Activated B cell treated with CpG ODN at 0.5 μM for 24 hours (primary cell): ENCODE measurements at regions not wholly inside any gene's neighbourhood (a gene's known extent, or its start where the extent isn't known, plus 50 kb on each side); places are given as distances from the start of the nearest gene placed in this dataset.

Experiments
- ATAC-seq: fragments of 200-7000 bp; cut with Tn5 transposase; one replicate; pipeline ENCODE4 v1.10.0; 2021; ENCODE audit warnings: low read depth, mild to moderate bottlenecking, moderate library complexity
- CTCF ChIA-PET: fragments of 350-600 bp; sonication (Branson Sonifier 250); formaldehyde crosslinking; loops from one replicate; lab custom pipeline; 2021; ENCODE audit warnings: antibody characterized with exemption; lab: Charles Lee
- POLR2A ChIA-PET: fragments of 350-600 bp; sonication (Branson Sonifier 250); formaldehyde crosslinking; loops from one replicate; lab custom pipeline; 2021; ENCODE audit warnings: antibody characterized with exemption; lab: Charles Lee
- DNase-seq: peaks from one replicate; pipeline ENCODE4 v3.0.0; 2022
- H3K27ac Mint-ChIP-seq: one replicate; pipeline ENCODE4 v1.8.0; 2020; ENCODE audit warnings: mixed read lengths
- H3K27me3 Mint-ChIP-seq: one replicate; pipeline ENCODE4 v1.8.0; 2021; ENCODE audit warnings: mixed read lengths
- H3K36me3 Mint-ChIP-seq: one replicate; pipeline ENCODE4 v1.8.0; 2021; ENCODE audit warnings: low read depth, mixed read lengths
- H3K4me1 Mint-ChIP-seq: one replicate; pipeline ENCODE4 v1.8.0; 2021; ENCODE audit warnings: mixed read lengths
- H3K4me3 Mint-ChIP-seq: one replicate; pipeline ENCODE4 v1.8.0; 2020; ENCODE audit warnings: mild to moderate bottlenecking, mixed read lengths
- H3K9me3 Mint-ChIP-seq: one replicate; pipeline ENCODE4 v1.8.0; 2020; ENCODE audit warnings: mixed read lengths
- intact Hi-C: fragments of 100-400 bp; cut with micrococcal nuclease; formaldehyde crosslinking; loops from one replicate; pipeline ENCODE4 v1.15.1; 2024
- TF ChIP-seq, protein P1 (sequence below): fragments of 200-600 bp; IDR thresholded peaks from one replicate; pipeline ENCODE4 v1.8.0; 2022; ENCODE audit warnings: antibody characterized with exemption, mild to moderate bottlenecking

- Mint-ChIP-seq H3K4me1 (no peaks in the 10 kb centered on the region), H3K36me3 (no peaks in the 10 kb centered on the region), H3K9me3 (peaks cover 3% of the 10 kb centered on the region), H3K27me3 (peaks cover 3% of the 10 kb centered on the region), H3K4me3 (no peak overlapping the region), H3K27ac (no peak overlapping the region)
- intact Hi-C loops = no loop called here
- ChIA-PET CTCF (no interaction called here), POLR2A (no interaction called here)
- TF ChIP-seq, protein P1, sequence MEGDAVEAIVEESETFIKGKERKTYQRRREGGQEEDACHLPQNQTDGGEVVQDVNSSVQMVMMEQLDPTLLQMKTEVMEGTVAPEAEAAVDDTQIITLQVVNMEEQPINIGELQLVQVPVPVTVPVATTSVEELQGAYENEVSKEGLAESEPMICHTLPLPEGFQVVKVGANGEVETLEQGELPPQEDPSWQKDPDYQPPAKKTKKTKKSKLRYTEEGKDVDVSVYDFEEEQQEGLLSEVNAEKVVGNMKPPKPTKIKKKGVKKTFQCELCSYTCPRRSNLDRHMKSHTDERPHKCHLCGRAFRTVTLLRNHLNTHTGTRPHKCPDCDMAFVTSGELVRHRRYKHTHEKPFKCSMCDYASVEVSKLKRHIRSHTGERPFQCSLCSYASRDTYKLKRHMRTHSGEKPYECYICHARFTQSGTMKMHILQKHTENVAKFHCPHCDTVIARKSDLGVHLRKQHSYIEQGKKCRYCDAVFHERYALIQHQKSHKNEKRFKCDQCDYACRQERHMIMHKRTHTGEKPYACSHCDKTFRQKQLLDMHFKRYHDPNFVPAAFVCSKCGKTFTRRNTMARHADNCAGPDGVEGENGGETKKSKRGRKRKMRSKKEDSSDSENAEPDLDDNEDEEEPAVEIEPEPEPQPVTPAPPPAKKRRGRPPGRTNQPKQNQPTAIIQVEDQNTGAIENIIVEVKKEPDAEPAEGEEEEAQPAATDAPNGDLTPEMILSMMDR = no peak
- ATAC-seq = no peak
- DNase-seq = no peak
Measured at GRCh38 chr18:75544051-75544481, 116.6 kb upstream of the SMIM21 start.

DNA sequence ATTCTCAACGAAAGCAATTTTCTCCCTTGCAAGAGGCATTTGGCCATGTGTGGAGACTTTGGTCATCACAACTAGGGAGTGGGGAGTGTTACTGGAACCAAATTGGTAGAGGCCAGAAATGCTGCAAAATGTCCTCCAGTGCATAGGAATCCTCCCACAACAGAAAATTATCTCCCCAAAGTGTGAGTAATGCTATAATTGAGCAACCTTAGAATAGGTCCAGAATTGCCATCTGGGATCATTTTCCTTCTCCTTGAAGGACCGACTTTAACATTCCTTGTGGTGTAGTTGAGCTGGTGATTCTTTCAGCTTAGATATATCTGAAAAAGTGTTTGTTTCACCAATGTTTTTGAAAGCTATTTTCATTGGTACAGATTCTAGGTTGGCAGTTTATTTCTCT lies 111.2 kb upstream of the SMIM21 start:
- TF ChIP-seq, protein P1 = no peak
- H3K36me3 Mint-ChIP-seq = no peaks in the 10 kb centered on the region
- intact Hi-C loops = no loop called here
- ATAC-seq (no peak), DNase-seq (no peak)
- H3K4me3 Mint-ChIP-seq = no peak overlapping the region
- H3K27ac Mint-ChIP-seq = no peak overlapping the region
- CTCF ChIA-PET = no interaction called here
- H3K27me3 Mint-ChIP-seq = peaks cover 3% of the 10 kb centered on the region
- H3K9me3 Mint-ChIP-seq = no peaks in the 10 kb centered on the region
- H3K4me1 Mint-ChIP-seq = no peaks in the 10 kb centered on the region
- POLR2A ChIA-PET = no interaction called here

DNA sequence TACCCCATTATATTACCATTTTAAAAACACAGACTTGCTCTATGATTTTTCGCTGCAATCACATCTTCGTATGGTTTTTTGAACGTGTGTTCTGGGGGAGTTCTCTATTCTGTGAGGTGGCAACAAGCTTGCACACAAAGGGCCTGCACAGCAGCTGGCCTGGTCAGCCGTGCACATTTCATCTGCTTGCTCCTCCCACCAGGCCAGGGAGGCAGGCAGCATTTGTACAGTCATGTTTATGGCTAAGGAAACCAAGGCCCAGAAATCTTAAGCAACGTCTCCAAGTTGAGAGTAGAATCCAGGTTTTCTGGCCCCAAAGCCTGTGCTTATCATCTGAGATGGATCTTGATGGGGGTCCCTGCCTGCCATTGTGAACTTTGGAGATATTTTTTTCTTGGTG lies 106.4 kb upstream of the SMIM21 start:
- POLR2A ChIA-PET = no interaction called here
- intact Hi-C loops = no loop called here
- no peak overlapping the region for H3K4me3 Mint-ChIP-seq
- H3K36me3 Mint-ChIP-seq = no peaks in the 10 kb centered on the region
- H3K4me1 Mint-ChIP-seq = no peaks in the 10 kb centered on the region
- H3K9me3 Mint-ChIP-seq = no peaks in the 10 kb centered on the region
- no peaks in the 10 kb centered on the region for H3K27me3 Mint-ChIP-seq
- H3K27ac Mint-ChIP-seq = no peak overlapping the region
- ATAC-seq = no peak
- TF ChIP-seq, protein P1 = no peak
- no peak for DNase-seq
- CTCF ChIA-PET = no interaction called here

DNA sequence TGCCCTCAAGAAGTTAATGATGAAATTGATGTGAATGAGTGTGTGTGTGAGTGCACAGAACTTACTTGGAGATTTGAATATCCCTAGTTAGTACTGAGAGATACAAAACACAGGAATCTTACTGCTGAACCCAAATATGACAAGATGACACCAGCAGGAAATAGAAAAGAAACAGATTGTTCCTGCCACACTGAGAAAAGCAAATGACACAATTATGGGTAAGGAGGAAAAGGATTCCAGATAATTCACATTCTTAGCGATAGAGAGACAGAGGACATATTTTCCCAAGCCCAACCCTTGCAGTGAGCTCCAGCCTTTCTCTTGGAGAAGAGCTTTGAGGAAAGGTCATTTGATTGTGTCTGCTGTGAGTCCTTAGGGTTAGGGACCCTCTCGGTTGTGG lies 105.7 kb upstream of the SMIM21 start:
- no peak overlapping the region for H3K4me3 Mint-ChIP-seq
- TF ChIP-seq, protein P1 = no peak
- no peaks in the 10 kb centered on the region for H3K36me3 Mint-ChIP-seq
- no peak overlapping the region for H3K27ac Mint-ChIP-seq
- intact Hi-C loops = no loop called here
- no peaks in the 10 kb centered on the region for H3K27me3 Mint-ChIP-seq
- ChIA-PET CTCF (no interaction called here), POLR2A (no interaction called here)
- no peaks in the 10 kb centered on the region for H3K9me3 Mint-ChIP-seq
- no peak for ATAC-seq
- DNase-seq = no peak
- H3K4me1 Mint-ChIP-seq = no peaks in the 10 kb centered on the region

GRCh38 chr18:75531851-75532459 lies 104.5 kb upstream of the SMIM21 start:
- POLR2A ChIA-PET = no interaction called here
- Mint-ChIP-seq H3K4me3 (no peak overlapping the region), H3K4me1 (no peaks in the 10 kb centered on the region), H3K27ac (no peak overlapping the region), H3K36me3 (no peaks in the 10 kb centered on the region), H3K9me3 (no peaks in the 10 kb centered on the region), H3K27me3 (no peaks in the 10 kb centered on the region)
- TF ChIP-seq, protein P1 = no peak
- intact Hi-C loops = no loop called here
- no peak for DNase-seq
- no peak for ATAC-seq
- CTCF ChIA-PET = no interaction called here
